RPMI7951 (cell line): ENCODE measurements at regions not wholly inside any gene's neighbourhood (a gene's known extent, or its start where the extent isn't known, plus 50 kb on each side); places are given as distances from the start of the nearest gene placed in this dataset.
A peak's percentile ranks its signal among the peaks of the same experiment; 100 is the strongest.
"Not testable (repeated sequence)": the region's sequence is repeated elsewhere in the genome, so short reads cannot be mapped to it uniquely, and the experiment has no call there.

ENCODE experiments used
- DNase-seq: peaks from one replicate; pipeline ENCODE4 v3.0.0-alpha.2; 2012; ENCODE audit warnings: low read depth

DNA sequence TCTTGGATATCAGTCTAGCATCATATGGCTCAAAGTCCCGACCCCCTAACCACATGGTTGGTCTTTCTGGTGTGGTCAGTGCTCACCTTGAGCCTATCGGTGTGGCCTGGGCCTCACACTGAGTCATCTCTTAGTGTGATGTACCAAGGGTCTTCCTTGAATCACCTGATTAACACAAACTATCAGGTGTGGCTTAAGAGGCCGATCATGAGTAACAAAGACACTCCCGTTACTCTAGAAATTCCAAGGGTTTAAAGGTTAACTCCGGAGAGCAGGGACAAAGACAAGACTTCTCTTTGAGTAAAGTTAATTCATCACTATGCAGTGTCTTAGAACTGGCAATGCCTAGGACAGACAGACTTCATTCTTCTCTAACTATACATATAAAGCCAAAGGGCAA is 52.3 kb upstream of the ARMC3 start:
- DNase-seq: no peak

DNA sequence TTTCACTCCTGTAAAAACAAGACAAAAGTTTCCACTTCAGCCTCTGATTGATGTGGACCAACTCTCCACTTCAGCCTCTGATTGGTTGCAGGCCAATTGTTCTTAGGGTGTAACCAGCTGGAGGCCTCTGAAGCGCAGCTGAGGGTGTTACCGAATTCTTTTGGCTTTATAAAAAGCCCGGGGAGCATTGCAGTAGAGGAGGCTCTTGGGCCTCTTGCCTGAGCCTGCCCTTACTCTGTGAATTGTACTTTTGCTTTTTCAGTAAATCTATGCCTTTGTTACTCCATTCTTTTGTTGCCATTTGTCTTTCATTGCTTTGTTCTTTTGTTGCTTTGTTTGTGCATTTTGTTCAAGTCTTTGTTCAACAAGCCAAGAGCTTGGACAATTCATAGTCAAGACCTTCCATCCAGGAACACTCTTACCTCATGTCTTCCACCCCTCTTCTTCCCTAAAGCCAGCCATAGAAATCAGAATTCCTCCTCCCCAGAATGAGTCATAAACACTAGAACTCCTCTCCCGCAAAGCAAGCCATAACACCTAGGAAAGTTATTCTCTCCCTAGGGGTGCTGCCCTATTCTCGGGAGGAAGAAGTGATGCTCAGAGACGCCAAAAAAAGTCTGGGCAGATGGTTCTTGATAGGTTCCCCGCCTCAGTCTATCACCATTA is 53.5 kb upstream of the ARMC3 start:
- no peak for DNase-seq

DNA sequence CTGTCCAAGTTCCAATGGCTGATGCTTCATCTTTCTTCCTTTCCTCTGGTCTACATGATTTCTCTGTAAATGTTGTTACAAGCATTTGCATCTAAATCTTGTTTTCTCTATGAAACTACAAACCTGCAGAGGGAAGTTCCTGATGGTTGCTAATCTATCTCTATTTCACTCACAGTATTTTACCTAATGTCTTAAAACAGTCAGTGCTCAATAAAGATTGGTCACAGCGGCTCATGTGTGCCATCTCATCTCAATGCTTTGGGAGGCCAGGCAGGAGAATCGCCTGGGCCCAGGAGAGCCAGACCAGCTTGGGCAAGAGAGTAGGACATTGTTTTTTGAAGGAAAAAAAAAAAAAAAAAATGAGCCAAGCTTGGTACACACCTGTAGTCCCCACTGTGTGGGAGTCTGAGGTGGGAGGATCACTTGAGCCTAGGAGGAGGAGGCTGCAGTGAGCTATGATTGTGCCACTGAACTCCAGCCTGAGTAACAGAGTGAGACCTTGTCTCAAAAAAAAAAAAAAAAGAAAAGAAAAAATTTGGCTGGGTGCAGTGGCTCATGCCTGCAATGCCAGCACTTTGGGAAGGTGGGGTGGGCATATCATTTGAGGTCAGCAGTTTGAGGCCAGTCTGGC is 71.3 kb upstream of the ARMC3 start:
- DNase-seq: no peak

DNA sequence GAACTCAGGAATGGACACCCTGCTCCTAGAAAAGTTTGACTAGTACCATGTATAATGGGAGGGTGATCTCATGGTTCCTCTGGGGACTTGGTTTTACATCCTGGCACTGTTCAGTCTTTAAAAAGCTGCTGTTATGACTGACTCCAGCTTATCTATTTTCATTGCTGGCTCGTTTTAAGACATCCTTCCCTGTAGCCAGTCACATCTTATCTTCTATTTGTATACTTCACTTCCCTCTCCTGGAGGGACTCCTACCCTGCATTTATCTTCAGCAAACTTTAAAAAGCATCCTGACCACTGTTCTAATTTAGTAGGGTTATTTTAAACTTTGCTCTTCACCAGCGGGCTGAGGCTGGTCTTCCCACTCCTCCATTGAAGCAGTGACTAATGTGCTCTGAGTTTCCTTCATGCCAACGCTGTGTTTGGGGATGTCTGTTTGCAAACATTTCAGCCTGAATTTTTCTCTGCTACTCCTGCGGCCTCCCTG is 72.9 kb upstream of the ARMC3 start:
- peak; percentile 15 for DNase-seq

DNA sequence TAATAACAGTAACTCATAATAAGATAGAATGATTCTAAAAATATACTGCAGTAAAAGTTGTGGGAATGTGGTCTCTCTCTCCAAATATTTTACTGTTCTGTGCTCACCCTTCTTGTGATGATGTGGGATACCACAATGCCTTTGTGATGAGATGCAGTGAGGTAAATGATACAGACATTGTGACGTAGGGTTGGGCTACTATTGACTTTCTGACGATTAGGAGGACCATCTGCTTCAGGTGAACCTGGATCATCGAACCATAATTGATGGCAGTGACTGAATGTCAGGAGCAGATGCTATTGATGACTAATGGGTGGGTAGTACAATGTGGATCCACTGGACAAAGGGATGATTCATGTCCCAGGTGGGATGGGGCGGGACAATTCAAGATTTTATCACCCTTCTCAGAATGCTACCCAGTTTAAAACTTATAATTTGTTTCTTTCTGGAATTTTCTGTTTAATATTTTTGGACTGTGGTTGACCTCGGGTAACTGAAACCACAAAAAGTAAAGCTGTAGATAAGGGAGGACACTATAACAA is 73.9 kb upstream of the ARMC3 start:
- peak; percentile 37 for DNase-seq

DNA sequence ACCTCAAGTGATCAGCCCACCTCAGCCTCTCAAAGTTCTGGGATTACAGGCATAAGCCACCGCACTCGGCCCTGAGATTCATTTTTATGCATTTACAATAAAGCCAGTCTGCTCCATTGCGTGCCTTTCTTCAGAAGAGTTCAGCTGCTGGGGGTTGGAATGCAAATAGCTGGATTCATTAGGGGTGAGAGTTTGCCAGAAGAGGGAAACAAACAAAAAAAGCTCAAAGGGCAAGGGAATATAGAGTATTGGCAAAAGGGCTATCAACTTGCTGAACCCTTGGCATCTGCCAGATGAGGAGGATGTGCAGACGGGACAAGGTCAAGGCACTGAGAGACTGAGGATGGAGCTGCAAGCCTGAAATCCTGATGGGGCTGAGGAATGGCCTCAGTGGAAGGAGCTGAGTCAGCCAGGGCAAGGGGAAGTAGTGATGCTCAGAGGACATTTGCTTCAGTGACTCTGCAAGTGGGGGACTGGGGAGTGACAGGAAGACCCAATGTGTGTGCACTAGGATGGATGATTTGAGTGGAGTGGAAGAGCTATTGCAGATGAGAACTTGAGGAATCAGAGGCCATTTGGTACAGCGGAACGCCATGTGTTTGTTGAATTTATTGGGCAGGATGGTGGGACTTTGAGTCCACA is 75.0 kb upstream of the ARMC3 start:
- no peak for DNase-seq

DNA sequence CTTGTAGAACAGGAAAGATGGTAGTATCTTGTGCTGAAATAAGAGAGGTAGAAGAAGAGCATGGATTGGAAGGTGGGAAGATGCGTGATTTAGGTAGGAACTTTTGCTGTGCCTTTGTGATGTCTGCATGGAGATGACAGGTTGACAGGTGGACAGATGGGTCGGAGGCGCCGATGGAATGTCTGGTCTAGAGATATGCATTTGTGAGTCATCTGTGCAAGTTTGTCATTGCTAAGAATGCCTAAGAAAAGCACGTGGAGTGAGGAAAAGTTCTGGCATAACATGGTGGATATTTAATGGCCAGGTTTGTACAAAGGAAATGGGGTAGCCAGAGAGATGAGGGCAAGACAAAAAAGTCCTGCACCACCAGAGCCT is 76.0 kb upstream of the ARMC3 start:
- DNase-seq: no peak

DNA sequence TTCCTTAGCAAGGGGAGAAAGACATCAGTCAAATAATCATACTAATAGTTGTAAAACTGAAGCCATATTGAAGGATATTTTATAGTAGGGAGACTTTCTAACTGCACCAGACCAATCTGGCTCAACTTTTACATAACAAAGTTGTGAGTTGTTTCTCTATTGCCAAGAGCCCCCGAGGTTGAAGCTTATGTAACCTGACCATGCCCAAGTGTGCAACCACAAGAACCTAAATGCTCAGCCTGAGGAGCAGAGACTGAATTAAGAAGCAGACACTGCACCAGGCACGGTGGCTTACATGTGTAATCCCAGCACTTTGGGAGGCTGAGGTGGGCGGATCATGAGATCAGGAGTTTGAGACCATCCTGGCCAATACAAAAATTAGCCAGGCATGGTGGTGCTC is 77.3 kb upstream of the ARMC3 start:
- peak; percentile 34 for DNase-seq

DNA sequence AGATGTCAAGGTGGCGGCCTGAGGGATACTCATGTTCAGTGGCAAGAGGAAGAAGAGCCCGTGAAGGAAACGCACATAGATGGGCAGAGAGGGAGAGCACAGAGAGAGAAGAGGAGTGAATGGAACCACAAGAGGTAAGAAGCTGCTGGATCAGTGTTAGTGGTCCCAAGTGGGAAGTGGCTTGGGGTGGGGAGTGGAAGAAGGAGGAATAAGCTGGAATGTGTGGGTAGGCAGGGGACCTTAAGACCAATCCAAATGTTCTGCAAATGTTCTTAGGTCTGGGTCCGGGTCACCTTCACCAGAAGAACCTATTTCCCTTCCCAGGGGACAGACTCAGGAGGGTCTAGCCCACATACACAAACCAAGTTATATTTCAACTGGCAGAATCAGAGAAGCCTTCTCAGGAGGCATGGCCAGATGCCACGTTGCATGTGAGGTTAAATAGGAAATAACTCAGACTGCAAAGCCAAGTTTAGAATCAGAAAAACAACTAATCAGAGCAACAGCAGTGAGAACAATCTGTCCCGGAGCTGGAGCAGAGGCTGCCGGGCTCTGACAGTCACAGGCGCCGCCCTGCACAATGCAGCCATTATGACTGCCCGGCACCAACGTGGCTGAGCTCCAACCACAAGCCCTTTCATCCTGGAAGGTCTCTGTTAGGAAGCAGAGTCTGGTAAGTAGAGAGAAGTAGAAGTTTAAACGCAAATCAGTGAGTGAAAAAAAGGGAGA is 78.6 kb upstream of the ARMC3 start:
- peak; percentile 67 for DNase-seq

DNA sequence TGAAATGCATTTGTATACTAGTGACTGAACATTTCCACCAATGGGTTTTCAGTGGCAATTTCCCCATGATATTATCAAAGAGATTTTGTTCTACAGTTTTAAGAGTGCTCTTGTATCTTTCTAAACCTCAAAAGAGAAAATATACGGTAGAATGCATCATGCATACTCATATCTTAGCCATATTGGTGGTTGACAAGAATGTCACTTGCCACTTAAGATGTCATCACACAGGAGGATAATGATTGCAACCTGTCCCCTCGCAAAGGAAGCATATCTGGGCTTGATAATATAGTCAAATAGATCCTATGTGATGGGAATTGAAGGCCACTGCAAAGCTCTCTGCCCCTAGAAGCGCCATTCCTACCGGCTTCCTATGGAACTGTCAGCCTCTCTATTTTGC is 79.3 kb upstream of the ARMC3 start:
- no peak for DNase-seq

DNA sequence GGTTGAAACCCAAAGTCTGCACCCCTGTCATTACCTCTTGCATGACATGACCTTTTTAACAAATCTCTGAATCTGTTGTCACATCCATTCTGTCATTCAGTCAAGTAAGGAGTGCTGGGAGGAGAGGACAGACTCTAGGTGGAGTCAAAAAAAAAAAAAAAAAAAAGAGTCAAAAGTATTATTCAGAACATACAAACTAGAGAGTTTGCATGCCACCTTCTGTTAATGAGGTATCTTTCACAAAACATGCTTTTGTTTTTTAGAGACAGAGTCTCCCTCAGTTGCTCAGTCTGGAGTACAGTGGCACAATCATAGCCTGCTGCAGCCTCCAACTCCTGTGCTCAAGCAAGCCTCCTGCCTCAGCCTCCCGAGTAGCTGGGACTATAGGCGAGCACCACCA is 81.6 kb upstream of the ARMC3 start:
- DNase-seq: no peak

DNA sequence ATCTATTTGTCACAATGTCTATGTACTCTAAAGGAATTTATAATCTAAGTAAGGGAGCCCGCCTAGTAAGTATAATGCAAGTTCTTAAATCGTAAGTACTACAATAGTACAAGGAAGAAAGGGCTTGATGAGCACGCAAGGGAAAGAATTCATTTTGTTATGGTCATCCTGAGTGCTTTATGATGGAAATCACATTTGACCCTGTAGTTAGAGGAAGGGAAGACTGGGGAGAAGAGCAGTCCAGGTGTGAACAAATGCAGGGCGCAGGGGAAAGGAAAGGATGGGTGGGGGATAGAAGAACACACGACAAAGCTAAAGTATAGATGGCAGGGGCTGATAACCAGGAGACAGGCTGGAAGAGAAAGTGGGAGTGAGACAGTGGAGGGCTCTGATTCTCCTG is 88.2 kb upstream of the ARMC3 start:
- DNase-seq: no peak

DNA sequence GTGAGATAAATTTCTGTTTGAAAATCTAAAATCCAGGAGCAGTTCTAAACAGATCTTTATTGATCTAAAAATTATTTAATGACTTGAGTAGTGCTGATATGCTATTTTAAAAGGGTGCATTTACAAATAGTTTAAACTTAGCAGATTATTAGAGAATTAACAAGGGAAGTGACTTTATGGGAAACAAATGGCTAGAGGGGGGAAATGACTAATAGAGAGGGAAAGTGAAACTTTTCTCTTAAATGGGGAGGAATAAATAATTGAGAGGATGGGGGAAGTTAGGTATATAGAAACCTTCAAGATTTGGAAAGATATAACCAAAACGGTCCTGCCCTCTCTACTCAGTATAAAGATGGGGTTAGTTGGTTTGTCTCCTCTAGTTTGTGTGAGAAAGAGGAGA is 90.1 kb upstream of the ARMC3 start:
- no peak for DNase-seq

DNA sequence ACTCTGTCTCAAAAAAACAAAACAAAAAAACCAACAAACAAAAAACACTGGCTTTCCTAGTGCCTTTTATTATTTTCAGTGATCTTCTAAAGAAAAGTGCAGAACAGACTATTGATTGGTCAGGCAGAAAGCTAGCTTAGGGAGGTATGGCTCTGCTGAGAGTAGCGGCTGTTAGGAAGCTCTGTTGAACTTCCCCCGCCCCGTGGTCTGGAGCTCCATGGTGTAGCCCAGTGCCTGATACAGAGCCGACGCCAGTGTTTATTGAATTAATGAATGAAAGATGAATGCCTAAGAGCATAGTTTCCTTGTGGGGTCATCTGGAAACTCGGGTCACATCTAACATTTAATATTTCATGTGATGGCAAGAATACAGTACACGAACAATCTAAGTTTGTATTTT is 90.5 kb upstream of the ARMC3 start:
- no peak for DNase-seq

DNA sequence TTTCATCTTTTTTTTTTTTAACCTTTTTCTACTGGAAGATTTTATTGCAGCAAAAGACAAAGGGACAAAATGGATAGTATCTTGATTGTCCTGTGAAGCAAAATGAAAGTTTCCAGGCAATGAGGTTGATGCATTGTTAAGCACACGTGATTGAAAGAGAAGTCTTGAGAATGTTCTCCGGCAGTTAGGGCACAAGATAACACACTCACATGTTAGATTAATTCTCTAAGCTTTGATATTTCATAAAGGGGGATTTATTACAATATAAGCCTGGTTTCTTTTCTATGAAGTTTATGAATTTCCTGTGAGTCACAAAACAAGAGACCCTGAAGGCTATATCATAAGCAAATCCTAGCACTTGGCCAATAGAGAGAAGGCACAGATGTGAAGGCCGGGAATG is 93.4 kb upstream of the ARMC3 start:
- DNase-seq: no peak

DNA sequence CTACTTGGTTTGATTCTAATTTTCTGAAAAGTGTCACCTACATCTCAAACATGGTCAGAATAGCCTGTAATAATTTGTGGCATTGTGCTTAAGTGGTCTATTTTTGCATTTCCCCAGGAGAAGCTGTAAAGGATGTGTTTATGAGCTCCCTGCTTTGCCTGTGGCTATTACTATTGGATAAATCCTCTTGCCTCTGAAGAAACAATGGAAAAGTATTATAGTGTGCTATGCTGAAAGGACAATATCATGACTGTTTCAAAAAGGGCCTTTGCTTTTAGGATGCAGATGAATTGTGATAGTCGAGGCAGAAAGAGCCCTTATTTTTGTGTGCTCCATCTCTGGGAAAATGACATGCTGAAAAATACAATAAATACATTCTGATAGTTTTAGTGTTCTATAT is 94.1 kb upstream of the ARMC3 start:
- DNase-seq: no peak

DNA sequence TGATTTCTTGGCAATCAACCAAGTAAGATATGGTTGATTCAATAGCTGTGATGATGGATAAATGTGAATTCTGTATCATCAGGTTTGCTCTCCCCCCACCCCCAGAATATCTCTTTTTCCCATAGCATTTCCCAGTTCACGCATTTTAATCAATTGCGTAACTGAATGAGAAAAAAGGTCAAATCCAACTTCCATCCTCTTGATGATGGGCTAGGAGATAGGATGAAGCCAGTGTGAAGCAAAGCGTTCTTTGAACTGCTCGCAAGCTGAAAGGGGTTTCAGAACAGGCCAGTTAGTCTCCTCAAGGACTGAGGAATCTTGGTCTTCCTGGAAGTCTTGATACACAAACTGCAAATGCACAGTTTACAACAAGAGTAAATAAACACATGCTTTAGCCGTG is 94.5 kb upstream of the ARMC3 start:
- no peak for DNase-seq

DNA sequence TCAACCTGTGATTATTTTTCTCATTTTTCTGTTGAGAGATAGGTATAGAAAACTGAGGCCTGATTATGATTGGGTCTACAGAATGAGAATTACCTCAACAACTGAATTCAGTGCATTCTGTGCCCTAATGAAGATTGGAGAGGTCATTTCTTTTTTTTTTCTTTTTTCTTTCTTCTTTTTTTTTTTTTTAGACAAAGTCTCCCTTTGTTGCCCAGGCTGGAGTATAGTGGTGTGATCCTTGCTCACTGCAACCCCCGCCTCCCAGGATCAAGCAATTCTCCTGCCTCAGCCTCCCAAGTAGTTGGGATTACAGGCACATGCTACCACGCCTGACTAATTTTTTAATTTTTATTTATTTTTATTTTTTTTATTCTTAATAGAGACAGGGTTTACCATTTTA is 95.0 kb upstream of the ARMC3 start:
- no peak for DNase-seq

DNA sequence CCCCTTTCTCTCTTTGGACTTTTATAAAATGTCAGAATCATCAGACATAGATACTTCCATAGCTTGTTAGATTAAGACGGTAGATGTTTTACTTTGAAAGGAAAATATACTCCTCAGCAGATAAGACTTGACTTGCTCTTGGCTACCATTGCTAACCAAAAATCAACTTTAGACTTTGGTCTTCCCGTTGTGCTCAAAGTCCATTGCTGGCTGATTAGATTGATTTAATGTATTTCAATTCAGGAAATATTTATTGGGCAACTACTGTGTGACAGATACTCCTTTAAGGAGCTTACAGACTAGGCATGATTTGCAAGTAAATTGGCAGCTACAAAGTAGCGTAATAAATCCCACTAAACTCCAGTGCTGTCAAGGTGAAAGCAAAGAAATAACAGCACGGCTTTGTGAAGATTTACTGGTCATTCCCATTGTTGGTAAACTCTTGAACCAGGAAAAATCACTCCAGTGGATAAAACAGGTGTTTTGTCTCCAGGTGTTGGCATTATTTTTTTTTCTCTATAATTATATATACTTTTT is 95.7 kb upstream of the ARMC3 start:
- DNase-seq: no peak

DNA sequence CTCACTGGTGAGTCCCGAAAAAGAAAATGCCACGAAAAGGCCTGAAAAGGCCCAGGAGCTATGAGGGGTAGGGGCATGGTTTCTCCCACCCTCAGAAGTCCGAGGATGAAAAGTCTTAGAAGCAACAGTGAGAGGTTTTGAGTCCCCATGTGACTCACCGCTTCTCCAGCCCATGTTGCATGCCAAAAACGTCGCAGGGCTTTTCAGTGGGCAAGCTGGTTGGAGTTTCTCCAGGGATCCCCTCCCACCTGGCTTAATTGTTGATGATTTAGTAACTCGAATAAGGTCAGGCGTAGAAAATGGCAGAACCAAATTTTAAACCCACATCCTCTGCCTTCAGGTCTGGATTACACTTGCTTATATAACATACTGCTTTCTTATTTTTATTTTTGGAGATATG is 96.3 kb upstream of the ARMC3 start:
- DNase-seq: peak; percentile 81

DNA sequence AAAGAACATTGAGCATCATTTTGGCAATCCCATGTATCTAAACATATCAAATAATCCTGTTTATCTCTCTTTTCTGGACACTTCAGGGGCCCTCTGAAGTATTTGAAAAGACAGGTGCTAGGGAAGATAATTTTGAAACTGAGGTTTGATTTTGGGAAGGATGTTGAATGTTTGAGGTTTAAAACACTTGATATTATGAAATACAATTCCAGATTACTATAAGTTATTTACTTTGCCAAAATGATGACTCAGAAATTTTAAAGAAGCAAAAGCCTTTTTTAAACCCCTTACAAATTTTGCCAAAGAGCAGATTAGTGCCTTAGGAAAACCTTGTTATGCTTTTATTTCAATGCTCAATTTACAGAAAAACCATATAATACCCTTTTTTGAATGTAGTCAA is 99.1 kb upstream of the ARMC3 start:
- not testable (repeated sequence) for DNase-seq

DNA sequence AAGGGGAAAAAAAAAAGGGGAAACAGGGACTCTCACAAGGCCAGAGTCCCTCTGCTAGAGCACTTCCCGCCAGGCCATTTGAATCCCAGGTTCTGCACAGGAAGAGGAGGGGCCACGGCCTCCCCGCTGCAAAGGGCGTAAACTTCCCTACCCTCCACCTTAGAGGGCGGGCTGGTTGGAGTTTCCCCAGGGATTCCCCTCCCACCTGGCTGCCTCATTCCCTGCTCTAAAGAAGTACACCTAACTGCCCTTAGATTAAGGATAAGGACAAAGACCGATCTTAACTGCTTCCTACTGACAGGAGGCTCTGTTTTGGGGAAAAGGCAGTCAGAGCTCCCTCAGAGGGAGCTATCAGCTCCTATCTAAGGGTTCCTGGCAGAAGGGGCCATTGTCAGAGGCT is 102.0 kb upstream of the ARMC3 start:
- DNase-seq: peak; percentile 35
